ENCODE measurements at regions not wholly inside any gene's neighbourhood (a gene's known extent, or its start where the extent isn't known, plus 50 kb on each side); places are given as distances from the start of the nearest gene placed in this dataset.

DNA sequence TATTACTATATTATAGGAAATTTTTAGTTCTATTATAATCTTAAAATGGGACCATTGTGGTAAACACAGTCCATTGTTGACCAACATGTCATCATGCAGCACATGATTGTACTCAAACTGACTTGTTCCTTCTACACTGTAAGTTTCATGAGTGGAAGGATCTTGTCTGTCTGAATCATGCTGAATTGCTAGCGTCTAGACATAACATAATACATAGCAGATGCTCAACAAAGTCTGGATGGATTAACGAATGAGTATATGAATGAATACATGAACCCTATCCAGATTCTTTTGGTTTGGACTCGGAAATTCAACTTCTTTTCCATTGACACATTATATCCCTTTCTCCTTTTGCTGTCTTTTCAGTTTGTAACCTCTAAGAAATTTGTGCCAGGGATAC lies 429.2 kb upstream of the SGCD start:
- TF ChIP-seq, protein P1, sequence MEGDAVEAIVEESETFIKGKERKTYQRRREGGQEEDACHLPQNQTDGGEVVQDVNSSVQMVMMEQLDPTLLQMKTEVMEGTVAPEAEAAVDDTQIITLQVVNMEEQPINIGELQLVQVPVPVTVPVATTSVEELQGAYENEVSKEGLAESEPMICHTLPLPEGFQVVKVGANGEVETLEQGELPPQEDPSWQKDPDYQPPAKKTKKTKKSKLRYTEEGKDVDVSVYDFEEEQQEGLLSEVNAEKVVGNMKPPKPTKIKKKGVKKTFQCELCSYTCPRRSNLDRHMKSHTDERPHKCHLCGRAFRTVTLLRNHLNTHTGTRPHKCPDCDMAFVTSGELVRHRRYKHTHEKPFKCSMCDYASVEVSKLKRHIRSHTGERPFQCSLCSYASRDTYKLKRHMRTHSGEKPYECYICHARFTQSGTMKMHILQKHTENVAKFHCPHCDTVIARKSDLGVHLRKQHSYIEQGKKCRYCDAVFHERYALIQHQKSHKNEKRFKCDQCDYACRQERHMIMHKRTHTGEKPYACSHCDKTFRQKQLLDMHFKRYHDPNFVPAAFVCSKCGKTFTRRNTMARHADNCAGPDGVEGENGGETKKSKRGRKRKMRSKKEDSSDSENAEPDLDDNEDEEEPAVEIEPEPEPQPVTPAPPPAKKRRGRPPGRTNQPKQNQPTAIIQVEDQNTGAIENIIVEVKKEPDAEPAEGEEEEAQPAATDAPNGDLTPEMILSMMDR (IDR thresholded peaks at IDR 0.05; ENCODE audit: insufficient read depth, low read depth, low read length), result no peak
- no peak for TF ChIP-seq EZH2 (IDR thresholded peaks at IDR 0.05; ENCODE audit: insufficient read depth, low read length)

Data from astrocyte (in vitro differentiated cells and primary cell).